ENCODE measurements at regions not wholly inside any gene's neighbourhood (a gene's known extent, or its start where the extent isn't known, plus 50 kb on each side); places are given as distances from the start of the nearest gene placed in this dataset.

DNA sequence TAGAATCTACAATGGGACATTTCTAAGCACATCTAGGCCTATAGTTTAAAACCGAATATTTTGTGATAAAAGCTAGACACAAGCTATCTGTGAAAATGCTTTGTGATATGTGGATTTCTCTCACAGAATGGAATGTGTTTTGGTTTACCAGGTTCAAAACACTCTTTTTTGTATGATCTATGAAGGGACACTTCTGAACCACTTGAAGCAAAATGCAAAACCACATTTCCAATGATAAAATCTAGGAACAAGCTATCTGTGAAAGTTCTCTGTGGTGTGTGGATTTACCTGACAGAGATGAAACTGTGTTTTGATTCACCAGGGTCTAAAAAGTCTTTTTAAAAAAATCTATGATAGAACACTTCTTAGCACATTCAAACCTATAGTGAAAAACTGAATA lies 2192.4 kb downstream of the TP53TG3F start:
- no peaks in the 10 kb centered on the region for H3K4me1 ChIP-seq
- no peaks in the 10 kb centered on the region for H3K36me3 ChIP-seq
- TF ChIP-seq CTCF (IDR thresholded peaks at IDR 0.05) = no peak
- H3K4me3 ChIP-seq = no peak overlapping the region
- no peaks in the 10 kb centered on the region for H3K9me3 ChIP-seq
- intact Hi-C loops (cut with DNase I) = no loop called here
- H3K27me3 ChIP-seq = no peaks in the 10 kb centered on the region
- DNase-seq (ENCODE audit: low spot score in 2 of 2) = no peak
- H3K27ac ChIP-seq = no peak overlapping the region

DNA sequence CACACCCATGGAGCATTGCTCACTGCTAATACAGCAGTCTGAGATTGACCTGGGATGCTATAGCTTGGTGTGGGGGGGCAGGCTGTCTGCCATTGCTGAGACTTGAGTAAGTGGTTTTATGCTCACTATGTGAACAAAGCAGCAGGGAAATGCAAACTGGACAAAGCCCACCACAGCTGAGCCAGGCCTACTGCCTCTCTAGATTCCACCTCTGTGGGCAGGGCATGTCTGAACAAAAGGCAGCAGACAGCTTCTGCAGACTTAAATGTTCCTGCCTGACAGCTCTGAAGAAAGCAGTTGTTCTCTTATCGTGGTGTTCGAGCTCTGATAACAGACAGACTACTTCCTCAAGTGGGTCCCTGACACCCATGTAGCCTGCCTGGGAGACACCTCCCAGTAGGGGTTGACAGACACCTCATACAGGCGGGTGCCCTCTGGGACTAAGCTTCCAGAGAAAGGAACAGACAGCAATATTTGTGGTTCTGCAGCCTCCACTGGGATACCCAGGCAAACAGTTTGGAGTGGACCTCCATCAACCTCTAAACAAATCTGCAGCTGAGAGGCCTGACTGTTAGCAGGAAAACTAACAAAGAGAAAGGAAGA lies 2204.8 kb downstream of the TP53TG3F start:
- DNase-seq (ENCODE audit: low spot score in 2 of 2) = no peak
- no peak for TF ChIP-seq CTCF (IDR thresholded peaks at IDR 0.05)
- no peak overlapping the region for H3K4me3 ChIP-seq
- no peaks in the 10 kb centered on the region for H3K9me3 ChIP-seq
- H3K4me1 ChIP-seq = no peaks in the 10 kb centered on the region
- intact Hi-C loops (cut with DNase I) = no loop called here
- no peaks in the 10 kb centered on the region for H3K36me3 ChIP-seq
- no peak overlapping the region for H3K27ac ChIP-seq
- no peaks in the 10 kb centered on the region for H3K27me3 ChIP-seq

GRCh38 chr16:35685085-35685484 lies 2225.7 kb downstream of the TP53TG3F start:
- intact Hi-C loops (cut with DNase I) = no loop called here
- Histone ChIP-seq H3K36me3 (no peaks in the 10 kb centered on the region), H3K27me3 (no peaks in the 10 kb centered on the region), H3K27ac (no peak overlapping the region), H3K4me1 (no peaks in the 10 kb centered on the region), H3K4me3 (no peak overlapping the region), H3K9me3 (no peaks in the 10 kb centered on the region)
- no peak for DNase-seq (ENCODE audit: low spot score in 2 of 2)
- TF ChIP-seq CTCF (IDR thresholded peaks at IDR 0.05) = no peak

DNA sequence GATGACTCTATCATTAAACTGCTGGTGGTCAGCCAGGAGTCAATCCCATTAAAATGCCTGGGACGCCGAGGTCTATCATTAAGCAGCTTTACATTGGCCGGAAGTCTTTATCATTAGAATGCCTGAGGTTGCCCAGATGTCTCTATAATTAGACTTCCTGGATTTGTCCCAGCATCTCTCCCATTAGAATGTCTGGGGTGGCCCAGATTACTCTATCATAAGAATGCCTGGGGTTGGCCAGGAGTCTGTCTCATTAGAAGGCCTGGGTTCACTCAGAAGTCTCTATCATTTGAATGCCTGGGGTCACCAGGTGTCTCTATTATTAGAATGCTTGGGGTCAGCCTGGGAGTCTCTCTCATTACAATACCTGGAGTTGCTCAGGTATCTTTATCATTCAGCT lies 2227.2 kb downstream of the TP53TG3F start:
- Histone ChIP-seq H3K4me3 (no peak overlapping the region), H3K4me1 (no peaks in the 10 kb centered on the region), H3K9me3 (no peaks in the 10 kb centered on the region), H3K36me3 (no peaks in the 10 kb centered on the region), H3K27ac (no peak overlapping the region), H3K27me3 (no peaks in the 10 kb centered on the region)
- intact Hi-C loops (cut with DNase I) = no loop called here
- no peak for TF ChIP-seq CTCF (IDR thresholded peaks at IDR 0.05)
- no peak for DNase-seq (ENCODE audit: low spot score in 2 of 2)

DNA sequence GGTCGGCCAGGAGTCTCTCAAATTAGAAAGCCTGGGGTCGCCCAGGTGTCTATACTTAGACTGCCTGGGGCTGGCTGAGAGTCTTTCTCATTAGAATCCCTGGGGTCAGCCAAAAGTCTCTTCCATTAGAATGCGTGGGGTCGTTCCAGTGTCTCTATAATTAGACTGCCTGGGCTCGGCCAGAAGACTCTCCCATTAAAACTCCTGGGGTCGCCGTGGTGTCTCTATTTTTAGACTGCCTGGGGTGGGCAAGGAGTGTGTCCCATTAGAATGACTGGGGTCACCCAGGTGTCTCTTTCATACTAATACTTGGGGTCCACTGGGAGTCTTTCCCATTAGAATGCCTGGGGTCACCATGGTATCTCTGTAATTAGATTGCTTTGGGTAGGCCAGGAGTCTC lies 2227.7 kb downstream of the TP53TG3F start:
- Histone ChIP-seq H3K27ac (no peak overlapping the region), H3K36me3 (no peaks in the 10 kb centered on the region), H3K4me3 (no peak overlapping the region), H3K27me3 (no peaks in the 10 kb centered on the region), H3K9me3 (no peaks in the 10 kb centered on the region), H3K4me1 (no peaks in the 10 kb centered on the region)
- TF ChIP-seq CTCF (IDR thresholded peaks at IDR 0.05) = no peak
- no peak for DNase-seq (ENCODE audit: low spot score in 2 of 2)
- intact Hi-C loops (cut with DNase I) = no loop called here

- H3K27me3 ChIP-seq = no peaks in the 10 kb centered on the region
- intact Hi-C loops (cut with DNase I) = no loop called here
Observed at GRCh38 chr16:35687781-35688180, 2228.4 kb downstream of the TP53TG3F start.

More at GRCh38 chr16:35687781-35688180, 2228.4 kb downstream of the TP53TG3F start:
- Histone ChIP-seq H3K4me1 (no peaks in the 10 kb centered on the region), H3K27ac (no peak overlapping the region), H3K36me3 (no peaks in the 10 kb centered on the region), H3K4me3 (no peak overlapping the region), H3K9me3 (no peaks in the 10 kb centered on the region)
- no peak for DNase-seq (ENCODE audit: low spot score in 2 of 2)
- no peak for TF ChIP-seq CTCF (IDR thresholded peaks at IDR 0.05)
